HCT116 (cell line): ENCODE measurements at regions not wholly inside any gene's neighbourhood (a gene's known extent, or its start where the extent isn't known, plus 50 kb on each side); places are given as distances from the start of the nearest gene placed in this dataset.

Experiments
- ATAC-seq: fragments of 200-7000 bp; cut with Tn5 transposase; 2 replicates; pipeline ENCODE4 v1.9.1; 2020; ENCODE audit warnings: mild to moderate bottlenecking, moderate library complexity
- BruUV-seq: library from RNA; stranded (reverse); fragments of 400-500 nt; replicated peaks from 2 replicates; lab custom pipeline; 2021; lab: Mats Ljungman, UMichigan
- CTCF ChIA-PET: fragments of 300-600 bp; sonication (Branson Sonifier 250); formaldehyde crosslinking; loops from one replicate; lab custom pipeline; 2021; ENCODE audit warnings: antibody characterized with exemption; lab: Charles Lee
- POLR2A ChIA-PET: fragments of 300-600, 350-600 bp; sonication (Branson Sonifier 250); formaldehyde crosslinking; loops from one replicate; lab custom pipeline; 2021; ENCODE audit warnings: antibody characterized with exemption; lab: Charles Lee
- RAD21 ChIA-PET, 2 experiments: fragments of 300-600 bp; sonication (Branson Sonifier 250); formaldehyde crosslinking; loops; one replicate each; lab custom pipeline; 2023; ENCODE audit warnings: low total read pairs in 2 of 2; ENCODE audit not compliant: uncharacterized antibody in 2 of 2, unreplicated experiment in 2 of 2, low non-redundant PET in 1 of 2; lab: Charles Lee
- DNase-seq: peaks from one replicate; pipeline ENCODE4 v3.0.0-alpha.2; 2010; ENCODE audit warnings: low read depth, low spot score
- H2AFZ ChIP-seq: fragments of 200-600 bp; shearing (Covaris generic), sonication (generic); 2 replicates; pipeline ENCODE4 v1.6.1; 2017; ENCODE audit warnings: low read depth, mixed run types, mixed read lengths, antibody characterized with exemption, low read length; ENCODE audit not compliant: poor library complexity, severe bottlenecking
- H3K27ac ChIP-seq: 2 replicates; pipeline ENCODE4 v1.5.1; 2012; ENCODE audit warnings: low read depth, low read length
- H3K27me3 ChIP-seq: fragments of 200-600 bp; sonication (generic); 2 replicates; pipeline ENCODE4 v1.6.1; 2016; ENCODE audit warnings: mixed run types, low read length, mixed read lengths; ENCODE audit not compliant: insufficient read depth
- H3K36me3 ChIP-seq, 2 experiments: fragments of 200-500 bp in 1 of 2; fragments of 200-600 bp in 1 of 2; sonication (Bioruptor generic) in 1 of 2; sonication (generic) in 1 of 2; 2 replicates each; pipeline versions ENCODE4 v1.5.1 to v1.6.1; 2014 to 2016; ENCODE audit warnings: low read length in 2 of 2, inconsistent platforms in 1 of 2, mixed read lengths in 1 of 2, mixed run types in 1 of 2; ENCODE audit not compliant: insufficient read depth in 2 of 2, control insufficient read depth in 1 of 2
- H3K4me1 ChIP-seq, 2 experiments: fragments of 200-600 bp in 1 of 2; sonication (generic) in 1 of 2; 2 replicates each; pipeline versions ENCODE4 v1.5.1 to v1.6.1; 2012 to 2017; ENCODE audit warnings: low read length in 2 of 2, inconsistent platforms in 1 of 2, mild to moderate bottlenecking in 1 of 2, mixed read lengths in 1 of 2, mixed run types in 1 of 2, moderate library complexity in 1 of 2; ENCODE audit not compliant: insufficient read depth in 2 of 2, control insufficient read depth in 1 of 2
- H3K4me2 ChIP-seq: fragments of 200-600 bp; sonication (generic); 2 replicates; pipeline ENCODE4 v1.6.1; 2017; ENCODE audit warnings: mixed run types, low read length, mixed read lengths
- H3K4me3 ChIP-seq, 2 experiments: fragments of 200-600 bp in 1 of 2; sonication (generic) in 1 of 2; replicated peaks in 1 of 2; 2 replicates each; pipeline ENCODE4 v1.5.1; 2011 to 2016; ENCODE audit warnings: low read length in 2 of 2, control low read depth in 1 of 2, low read depth in 1 of 2, mild to moderate bottlenecking in 1 of 2, mixed read lengths in 1 of 2, mixed run types in 1 of 2
- H3K79me2 ChIP-seq: fragments of 200-600 bp; sonication (generic); 2 replicates; pipeline ENCODE4 v1.6.1; 2017; ENCODE audit warnings: mild to moderate bottlenecking, mixed run types, low read length, moderate library complexity, mixed read lengths; ENCODE audit not compliant: insufficient read depth
- H3K9ac ChIP-seq: fragments of 200-600 bp; sonication (generic); 2 replicates; pipeline ENCODE4 v1.6.1; 2016; ENCODE audit warnings: low read length, mixed read lengths
- H3K9me2 ChIP-seq: fragments of 200-600 bp; sonication (generic), shearing (Covaris generic); 2 replicates; pipeline ENCODE4 v1.6.1; 2017; ENCODE audit warnings: mixed run types, mild to moderate bottlenecking, moderate library complexity; ENCODE audit not compliant: insufficient read depth
- H3K9me3 ChIP-seq, 2 experiments: fragments of 200-500 bp in 1 of 2; fragments of 200-600 bp in 1 of 2; sonication (Bioruptor generic) in 1 of 2; sonication (generic) in 1 of 2; 2 replicates each; pipeline ENCODE4 v1.6.1; 2014 to 2017; ENCODE audit warnings: low read length in 2 of 2, mixed read lengths in 2 of 2, inconsistent platforms in 1 of 2, low read depth in 1 of 2, mild to moderate bottlenecking in 1 of 2, mixed run types in 1 of 2, moderate library complexity in 1 of 2; ENCODE audit not compliant: control insufficient read depth in 1 of 2, insufficient read depth in 1 of 2
- H4K20me1 ChIP-seq: fragments of 200-600 bp; sonication (generic), shearing (Covaris generic); 2 replicates; pipeline ENCODE4 v1.6.1; 2017; ENCODE audit warnings: mixed run types, mild to moderate bottlenecking, moderate library complexity; ENCODE audit not compliant: insufficient read depth
- ATF3 ChIP-seq: IDR thresholded peaks from 2 replicates; pipeline ENCODE4 v1.6.1; 2012
- CBX3 ChIP-seq: IDR thresholded peaks from 2 replicates; pipeline ENCODE4 v1.6.1; 2012; ENCODE audit warnings: low read depth
- CTCF ChIP-seq, 3 experiments: fragments of 200-600 bp in 1 of 3; sonication (generic) in 1 of 3; IDR thresholded peaks in 2 of 3; conservative IDR thresholded peaks in 1 of 3; 2 replicates each; pipeline ENCODE4 v1.5.1; 2012 to 2017; ENCODE audit warnings: low read depth in 2 of 3, low read length in 2 of 3, antibody characterized with exemption in 1 of 3, borderline replicate concordance in 1 of 3, control low read depth in 1 of 3, mild to moderate bottlenecking in 1 of 3, mixed read lengths in 1 of 3, mixed run types in 1 of 3, moderate library complexity in 1 of 3; ENCODE audit not compliant: insufficient read depth in 1 of 3
- EGR1 ChIP-seq: IDR thresholded peaks from 2 replicates; pipeline ENCODE4 v1.6.1; 2012; ENCODE audit warnings: low read depth
- ELF1 ChIP-seq: IDR thresholded peaks from 2 replicates; pipeline ENCODE4 v1.6.1; 2012; ENCODE audit warnings: low read depth, borderline replicate concordance
- JUND ChIP-seq: IDR thresholded peaks from 2 replicates; pipeline ENCODE4 v1.6.1; 2012
- POLR2A ChIP-seq: IDR thresholded peaks from 2 replicates; pipeline ENCODE4 v1.7.0; 2011; ENCODE audit warnings: borderline replicate concordance; ENCODE audit not compliant: insufficient read depth, insufficient read length; ENCODE audit errors: extremely low read depth
- POLR2AphosphoS5 ChIP-seq: IDR thresholded peaks from 2 replicates; pipeline ENCODE4 v1.6.1; 2011; ENCODE audit warnings: mild to moderate bottlenecking, low read depth, low read length, moderate library complexity
- SIN3A ChIP-seq: IDR thresholded peaks from 2 replicates; pipeline ENCODE4 v1.6.1; 2012; ENCODE audit warnings: low read depth
- SP1 ChIP-seq: IDR thresholded peaks from 2 replicates; pipeline ENCODE4 v1.6.1; 2012; ENCODE audit warnings: low read depth
- SRF ChIP-seq: IDR thresholded peaks from 2 replicates; pipeline ENCODE4 v1.6.1; 2012; ENCODE audit warnings: low read depth
- TCF7L2 ChIP-seq: IDR thresholded peaks from 2 replicates; pipeline ENCODE4 v1.7.0; 2011; ENCODE audit warnings: borderline replicate concordance, inconsistent platforms; ENCODE audit not compliant: insufficient read depth, insufficient read length; ENCODE audit errors: extremely low read depth
- ZBTB33 ChIP-seq: IDR thresholded peaks from 2 replicates; pipeline ENCODE4 v1.6.1; 2011; ENCODE audit warnings: mild to moderate bottlenecking, low read length, moderate library complexity; ENCODE audit not compliant: insufficient replicate concordance; ENCODE audit errors: extremely low read depth
- ZFX ChIP-seq: fragments of 450-650 bp; IDR thresholded peaks from 2 replicates; pipeline ENCODE4 v1.6.1; 2017
- intact Hi-C: fragments of 100-400 bp; cut with micrococcal nuclease; formaldehyde crosslinking; loops from 2 replicates; pipeline ENCODE4 v1.10.0; 2022

- no peak for TF ChIP-seq ATF3
- no peak for TF ChIP-seq POLR2AphosphoS5
Measured at GRCh38 chr21:31396399-31396798, 52.3 kb upstream of the TIAM1 start (continued).

- ChIA-PET CTCF (no interaction called here), RAD21 (no interaction called here), POLR2A (no interaction called here)
- Histone ChIP-seq H3K4me3 (no peak overlapping the region), H3K4me2 (no peak overlapping the region), H4K20me1 (no peaks in the 10 kb centered on the region), H3K4me1 (peaks cover 17 to 20% of the 10 kb centered on the region in 2 experiments; a peak in 2 of 4 replicates), H3K9ac (no peak overlapping the region), H3K9me3 (no peaks in the 10 kb centered on the region), H3K27me3 (no peaks in the 10 kb centered on the region), H3K9me2 (no peaks in the 10 kb centered on the region), H3K79me2 (peaks cover 4% of the 10 kb centered on the region; the same call in 1 of the 2 replicates), H2AFZ (no peak overlapping the region), H3K36me3 (no peaks in the 10 kb centered on the region), H3K27ac (no peak overlapping the region)
- ATAC-seq (no peak), DNase-seq (no peak)
- BruUV-seq: no TSS peak
- intact Hi-C loops: no loop called here
- TF ChIP-seq EGR1 (no peak), ZFX (no peak), JUND (no peak), ELF1 (no peak), SP1 (no peak)
Measured at GRCh38 chr21:31395791-31396190, 51.7 kb upstream of the TIAM1 start.

GRCh38 chr21:31395268-31395667, 51.2 kb upstream of the TIAM1 start:
- Histone ChIP-seq H3K36me3 (no peaks in the 10 kb centered on the region), H3K9ac (no peak overlapping the region), H3K79me2 (peaks cover 4% of the 10 kb centered on the region; the same call in 1 of the 2 replicates), H3K9me3 (no peaks in the 10 kb centered on the region), H3K27me3 (no peaks in the 10 kb centered on the region), H3K27ac (no peak overlapping the region), H3K4me2 (no peak overlapping the region), H2AFZ (no peak overlapping the region), H3K4me3 (no peak overlapping the region), H3K9me2 (no peaks in the 10 kb centered on the region), H4K20me1 (no peaks in the 10 kb centered on the region), H3K4me1 (peaks cover 18 to 21% of the 10 kb centered on the region in 2 experiments; a peak in 2 of 4 replicates)
- TF ChIP-seq SIN3A (no peak), ZBTB33 (no peak), CTCF (IDR thresholded peaks at IDR 0.05 in 2 of 3, conservative IDR thresholded peaks at IDR 0.05 in 1 of 3; ENCODE audit: borderline replicate concordance in 1 of 3, insufficient read depth in 1 of 3, low read depth in 2 of 3, low read length in 2 of 3) (no peak), POLR2A (no peak), EGR1 (no peak), JUND (no peak), ELF1 (no peak), ZFX (no peak), CBX3 (no peak), POLR2AphosphoS5 (no peak), SRF (no peak), ATF3 (no peak), TCF7L2 (no peak)
- POLR2A ChIA-PET: no interaction called here
- RAD21 ChIA-PET: no interaction called here
- no peak for DNase-seq
- no peak for ATAC-seq
- CTCF ChIA-PET: no interaction called here
- no TSS peak for BruUV-seq
- intact Hi-C loops: no loop called here
